ENCODE measurements at regions not wholly inside any gene's neighbourhood (a gene's known extent, or its start where the extent isn't known, plus 50 kb on each side); places are given as distances from the start of the nearest gene placed in this dataset.

- TF ChIP-seq, protein P1, sequence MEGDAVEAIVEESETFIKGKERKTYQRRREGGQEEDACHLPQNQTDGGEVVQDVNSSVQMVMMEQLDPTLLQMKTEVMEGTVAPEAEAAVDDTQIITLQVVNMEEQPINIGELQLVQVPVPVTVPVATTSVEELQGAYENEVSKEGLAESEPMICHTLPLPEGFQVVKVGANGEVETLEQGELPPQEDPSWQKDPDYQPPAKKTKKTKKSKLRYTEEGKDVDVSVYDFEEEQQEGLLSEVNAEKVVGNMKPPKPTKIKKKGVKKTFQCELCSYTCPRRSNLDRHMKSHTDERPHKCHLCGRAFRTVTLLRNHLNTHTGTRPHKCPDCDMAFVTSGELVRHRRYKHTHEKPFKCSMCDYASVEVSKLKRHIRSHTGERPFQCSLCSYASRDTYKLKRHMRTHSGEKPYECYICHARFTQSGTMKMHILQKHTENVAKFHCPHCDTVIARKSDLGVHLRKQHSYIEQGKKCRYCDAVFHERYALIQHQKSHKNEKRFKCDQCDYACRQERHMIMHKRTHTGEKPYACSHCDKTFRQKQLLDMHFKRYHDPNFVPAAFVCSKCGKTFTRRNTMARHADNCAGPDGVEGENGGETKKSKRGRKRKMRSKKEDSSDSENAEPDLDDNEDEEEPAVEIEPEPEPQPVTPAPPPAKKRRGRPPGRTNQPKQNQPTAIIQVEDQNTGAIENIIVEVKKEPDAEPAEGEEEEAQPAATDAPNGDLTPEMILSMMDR (conservative IDR thresholded peaks at IDR 0.05; ENCODE audit: low read depth, low read length) = no peak
- TF ChIP-seq RAD21 (IDR thresholded peaks at IDR 0.05; ENCODE audit: low read length) = no peak
- TF ChIP-seq BHLHE40 (IDR thresholded peaks at IDR 0.05; ENCODE audit: low read depth, low read length) = no peak
- TF ChIP-seq MXI1 (IDR thresholded peaks at IDR 0.05; ENCODE audit: borderline replicate concordance, low read depth, low read length) = no peak
- TF ChIP-seq MAFK (IDR thresholded peaks at IDR 0.05; ENCODE audit: low read depth, low read length) = no peak
- TF ChIP-seq POLR2A (IDR thresholded peaks at IDR 0.05; ENCODE audit: low read depth, low read length) = no peak
- TF ChIP-seq MAZ (IDR thresholded peaks at IDR 0.05; ENCODE audit: borderline replicate concordance, low read depth, low read length) = no peak
- TF ChIP-seq SMC3 (IDR thresholded peaks at IDR 0.05; ENCODE audit: low read depth, low read length) = no peak
- no peak for TF ChIP-seq ELK1 (IDR thresholded peaks at IDR 0.05; ENCODE audit: borderline replicate concordance, low read depth, low read length)
- no peak for TF ChIP-seq CEBPB (IDR thresholded peaks at IDR 0.05; ENCODE audit: low read depth, low read length)
- TF ChIP-seq RFX5 (IDR thresholded peaks at IDR 0.05; ENCODE audit: low read depth, low read length) = no peak
Observed at GRCh38 chr12:77225373-77225772, 160.0 kb upstream of the E2F7 start.

All from IMR-90 (cell line).